ENCODE measurements at regions not wholly inside any gene's neighbourhood (a gene's known extent, or its start where the extent isn't known, plus 50 kb on each side); places are given as distances from the start of the nearest gene placed in this dataset.

DNA sequence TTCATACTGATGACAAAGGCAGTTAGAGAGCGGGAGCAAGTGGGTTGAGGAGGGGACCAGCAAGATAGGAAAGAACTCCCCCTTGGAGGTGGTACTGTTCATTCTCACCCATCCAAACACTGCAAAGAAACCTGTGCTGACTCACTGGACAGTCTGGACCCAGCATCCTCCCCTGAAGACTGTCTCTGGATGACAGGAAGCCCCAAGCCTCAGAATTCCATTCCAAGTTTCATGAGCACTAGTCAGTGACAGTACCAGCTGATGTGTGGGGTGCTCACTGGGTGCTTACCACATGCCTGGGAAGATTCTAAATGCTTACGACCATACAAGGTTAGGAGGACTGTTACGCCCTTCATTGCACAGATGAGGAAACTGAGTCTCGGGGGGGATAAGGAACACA, 160.9 kb downstream of the IGLL1 start:
- TF ChIP-seq POLR2AphosphoS5 (IDR thresholded peaks at IDR 0.05; ENCODE audit: low read depth, low read length), result no peak
- TF ChIP-seq, protein P1, sequence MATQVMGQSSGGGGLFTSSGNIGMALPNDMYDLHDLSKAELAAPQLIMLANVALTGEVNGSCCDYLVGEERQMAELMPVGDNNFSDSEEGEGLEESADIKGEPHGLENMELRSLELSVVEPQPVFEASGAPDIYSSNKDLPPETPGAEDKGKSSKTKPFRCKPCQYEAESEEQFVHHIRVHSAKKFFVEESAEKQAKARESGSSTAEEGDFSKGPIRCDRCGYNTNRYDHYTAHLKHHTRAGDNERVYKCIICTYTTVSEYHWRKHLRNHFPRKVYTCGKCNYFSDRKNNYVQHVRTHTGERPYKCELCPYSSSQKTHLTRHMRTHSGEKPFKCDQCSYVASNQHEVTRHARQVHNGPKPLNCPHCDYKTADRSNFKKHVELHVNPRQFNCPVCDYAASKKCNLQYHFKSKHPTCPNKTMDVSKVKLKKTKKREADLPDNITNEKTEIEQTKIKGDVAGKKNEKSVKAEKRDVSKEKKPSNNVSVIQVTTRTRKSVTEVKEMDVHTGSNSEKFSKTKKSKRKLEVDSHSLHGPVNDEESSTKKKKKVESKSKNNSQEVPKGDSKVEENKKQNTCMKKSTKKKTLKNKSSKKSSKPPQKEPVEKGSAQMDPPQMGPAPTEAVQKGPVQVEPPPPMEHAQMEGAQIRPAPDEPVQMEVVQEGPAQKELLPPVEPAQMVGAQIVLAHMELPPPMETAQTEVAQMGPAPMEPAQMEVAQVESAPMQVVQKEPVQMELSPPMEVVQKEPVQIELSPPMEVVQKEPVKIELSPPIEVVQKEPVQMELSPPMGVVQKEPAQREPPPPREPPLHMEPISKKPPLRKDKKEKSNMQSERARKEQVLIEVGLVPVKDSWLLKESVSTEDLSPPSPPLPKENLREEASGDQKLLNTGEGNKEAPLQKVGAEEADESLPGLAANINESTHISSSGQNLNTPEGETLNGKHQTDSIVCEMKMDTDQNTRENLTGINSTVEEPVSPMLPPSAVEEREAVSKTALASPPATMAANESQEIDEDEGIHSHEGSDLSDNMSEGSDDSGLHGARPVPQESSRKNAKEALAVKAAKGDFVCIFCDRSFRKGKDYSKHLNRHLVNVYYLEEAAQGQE (IDR thresholded peaks at IDR 0.05; ENCODE audit: insufficient read depth in 1 of 2, low read depth in 2 of 2, low read length in 2 of 2), result no peak
- TF ChIP-seq SIN3A (IDR thresholded peaks at IDR 0.05; ENCODE audit: borderline replicate concordance, insufficient read depth, low read length), result no peak
- no peak for TF ChIP-seq TAF1 (IDR thresholded peaks at IDR 0.05; ENCODE audit: borderline replicate concordance, insufficient read depth, low read length)

Measured in PFSK-1 (cell line).